Ramos (cell line): ENCODE measurements at regions not wholly inside any gene's neighbourhood (a gene's known extent, or its start where the extent isn't known, plus 50 kb on each side); places are given as distances from the start of the nearest gene placed in this dataset.

ENCODE experiments used
- in situ Hi-C: fragments of 300-500 bp; cut with MboI; formaldehyde crosslinking; loops from one replicate; pipeline ENCODE4 v1.14.3; 2022; ENCODE audit warnings: low sequenced_read_pairs; ENCODE audit not compliant: unreplicated experiment

DNA sequence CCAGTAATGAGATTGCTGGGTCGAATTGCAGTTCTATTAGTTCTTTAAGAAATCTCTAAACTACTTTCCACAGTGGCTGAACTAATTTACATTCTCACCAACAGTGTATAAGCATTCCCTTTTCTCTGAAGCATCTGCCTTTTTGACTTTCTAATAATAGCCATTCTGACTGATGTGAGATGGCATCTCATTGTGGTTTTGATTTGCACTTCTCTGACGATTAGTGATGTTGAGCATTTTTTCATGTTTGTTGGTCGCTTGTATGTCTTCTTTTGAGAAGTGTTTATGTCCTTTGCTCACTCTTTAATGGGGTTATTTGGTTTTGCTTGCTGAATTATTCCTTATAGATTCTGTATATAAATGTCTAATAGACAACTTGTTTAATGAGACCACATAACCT lies 69.6 kb upstream of the UGP2 start:
- in situ Hi-C loops = no loop called here

GRCh38 chr2:63775191-63775590 lies 66.5 kb upstream of the UGP2 start:
- in situ Hi-C loops = no loop called here

DNA sequence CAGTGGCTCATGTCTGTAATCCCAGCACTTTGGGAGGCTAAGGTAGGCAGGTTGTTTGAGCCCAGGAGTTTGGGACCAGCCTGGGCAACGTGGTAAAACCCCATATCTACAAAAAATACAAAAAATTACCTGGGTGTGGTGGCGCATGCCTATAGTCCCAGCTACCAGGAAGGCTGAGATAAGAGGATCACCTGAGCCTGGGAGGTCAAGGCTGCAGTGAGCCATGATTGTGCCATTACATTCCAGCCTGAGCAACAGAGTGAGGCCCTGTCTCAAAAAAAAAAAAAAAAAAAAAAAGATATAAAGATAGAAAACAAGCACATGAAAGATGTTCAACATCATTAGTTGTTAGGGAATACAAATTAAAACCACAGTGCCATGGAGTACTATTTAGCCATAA lies 65.3 kb upstream of the UGP2 start:
- in situ Hi-C loops = no loop called here

DNA sequence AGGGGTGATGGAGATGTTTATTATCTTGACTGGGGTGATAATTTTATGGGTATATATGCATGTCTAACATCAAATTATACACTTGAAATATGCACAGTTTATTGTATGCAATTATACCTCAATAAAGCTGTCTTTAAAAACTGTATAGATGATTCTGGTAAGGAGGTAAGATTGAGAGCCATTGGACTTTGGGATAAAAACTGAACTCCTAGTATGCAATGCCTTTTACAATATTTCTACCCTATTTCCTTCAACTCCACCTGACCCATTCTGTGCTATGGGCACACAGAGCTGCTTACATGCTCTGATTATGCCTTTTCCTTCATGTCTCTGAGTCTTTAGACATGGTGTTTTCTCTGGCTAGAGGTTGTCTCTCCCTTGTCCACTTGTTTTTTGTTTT lies 63.9 kb upstream of the UGP2 start:
- in situ Hi-C loops = no loop called here

DNA sequence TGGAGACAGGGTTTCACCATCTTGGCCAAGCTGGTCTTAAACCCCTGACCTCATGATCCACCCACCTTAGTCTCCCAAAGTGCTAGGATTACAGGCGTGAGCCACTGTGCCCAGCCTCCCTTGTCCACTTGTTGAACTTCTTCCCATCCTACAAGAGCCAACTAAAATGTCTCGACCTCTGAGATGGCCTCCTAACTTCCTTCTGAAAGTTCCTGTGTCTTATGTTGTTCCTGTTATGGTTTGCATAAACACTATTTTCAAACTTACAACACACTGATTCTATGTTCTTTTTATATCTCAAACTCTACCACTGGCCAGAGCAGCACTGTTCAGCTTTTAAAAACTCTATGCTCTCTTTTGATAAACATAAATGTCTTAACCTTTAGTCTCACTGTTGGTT lies 63.3 kb upstream of the UGP2 start:
- in situ Hi-C loops = no loop called here

GRCh38 chr2:63780518-63781155 lies 61.1 kb upstream of the UGP2 start:
- in situ Hi-C loops = no loop called here

DNA sequence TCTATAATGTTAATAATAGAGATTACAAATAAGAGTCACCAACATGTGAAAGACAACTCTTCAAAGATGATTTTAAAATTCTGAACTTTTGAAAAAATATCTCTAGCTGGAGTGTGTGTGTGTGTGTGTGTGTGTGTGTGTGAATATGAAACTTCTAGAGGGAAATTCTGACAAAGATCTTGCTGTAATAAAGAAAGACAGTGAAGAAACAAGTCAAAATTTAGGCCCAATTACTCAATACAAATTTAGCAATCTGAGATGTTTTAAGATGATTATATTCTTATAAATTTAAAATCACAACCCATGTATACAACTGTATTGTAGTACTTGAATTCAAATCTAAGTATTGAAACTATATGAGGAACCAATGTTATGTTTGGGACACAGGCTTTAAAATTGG lies 57.2 kb upstream of the UGP2 start:
- in situ Hi-C loops = no loop called here

DNA sequence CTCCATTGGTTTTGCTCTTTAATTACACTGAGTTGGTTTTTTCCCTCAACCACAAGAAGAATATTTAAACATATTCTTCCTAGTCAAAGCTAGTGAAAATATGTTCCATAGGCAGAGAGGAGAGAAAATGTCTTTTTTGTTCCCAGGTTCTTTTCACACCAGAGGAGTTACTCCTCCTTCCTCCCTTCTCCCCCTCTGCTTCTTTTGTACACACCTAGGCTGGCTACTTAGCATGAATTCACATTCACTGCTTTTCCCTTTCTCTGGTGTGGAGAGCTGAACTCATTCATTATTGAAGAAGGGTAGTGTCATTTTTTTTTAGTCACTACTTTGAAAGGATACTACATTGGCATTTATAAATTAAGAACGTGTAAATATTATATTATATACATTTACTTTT lies 56.6 kb upstream of the UGP2 start:
- in situ Hi-C loops = no loop called here

GRCh38 chr2:63786471-63786870 lies 55.2 kb upstream of the UGP2 start:
- in situ Hi-C loops = no loop called here

- in situ Hi-C loops = no loop called here
Observed at GRCh38 chr2:63788071-63788470, 53.6 kb upstream of the UGP2 start.

- in situ Hi-C loops = no loop called here
Observed at GRCh38 chr2:63789338-63790020, 52.2 kb upstream of the UGP2 start.

GRCh38 chr2:63790491-63790890 lies 51.2 kb upstream of the UGP2 start:
- in situ Hi-C loops = no loop called here

DNA sequence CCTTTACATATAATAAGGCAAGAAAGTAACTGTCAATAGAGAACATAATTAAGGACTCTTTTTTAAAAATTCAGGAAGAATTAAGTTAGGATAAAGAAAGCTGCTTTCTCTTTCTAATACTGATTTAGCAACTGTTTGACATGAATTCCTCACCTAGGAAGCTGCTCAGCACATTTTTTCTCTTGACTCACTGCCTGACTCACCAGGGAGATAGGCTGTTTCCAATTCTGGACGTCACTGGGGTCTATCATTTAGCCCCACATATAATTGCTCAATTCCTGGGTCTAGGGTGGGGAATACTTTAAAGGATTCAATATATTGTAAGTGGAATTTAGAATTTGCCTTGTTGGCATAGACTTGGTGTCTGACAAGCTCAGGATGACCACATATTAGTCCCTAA lies 50.8 kb upstream of the UGP2 start:
- in situ Hi-C loops = no loop called here

GRCh38 chr2:63791387-63791786 lies 50.3 kb upstream of the UGP2 start:
- in situ Hi-C loops = no loop called here
